GM19438 (cell line): ENCODE measurements at regions not wholly inside any gene's neighbourhood (a gene's known extent, or its start where the extent isn't known, plus 50 kb on each side); places are given as distances from the start of the nearest gene placed in this dataset.
"Not testable (repeated sequence)": the region's sequence is repeated elsewhere in the genome, so short reads cannot be mapped to it uniquely, and the experiment has no call there.

Source experiments
- ATAC-seq: cut with Tn5 transposase; IDR thresholded peaks from one replicate; pipeline ENCODE4 v1.9.1; 2021; ENCODE audit warnings: low read depth; ENCODE audit not compliant: unreplicated experiment

- no peak for ATAC-seq
Measured at GRCh38 chr13:58950911-58951310, 1212.8 kb downstream of the DIAPH3 start.

- peak; percentile 92 for ATAC-seq
Measured at GRCh38 chr13:58953638-58954037, 1210.1 kb downstream of the DIAPH3 start.

GRCh38 chr13:58955546-58956385, 1208.0 kb downstream of the DIAPH3 start:
- no peak for ATAC-seq

- not testable (repeated sequence) for ATAC-seq
Measured at GRCh38 chr13:58958097-58958496, 1205.6 kb downstream of the DIAPH3 start.

- no peak for ATAC-seq
Measured at GRCh38 chr13:58960888-58961287, 1202.8 kb downstream of the DIAPH3 start.

- ATAC-seq, result no peak
Measured at GRCh38 chr13:58963321-58963720, 1200.4 kb downstream of the DIAPH3 start.

GRCh38 chr13:58964048-58964447, 1199.7 kb downstream of the DIAPH3 start:
- no peak for ATAC-seq

- no peak for ATAC-seq
Measured at GRCh38 chr13:58977085-58977484, 1186.6 kb downstream of the DIAPH3 start.

GRCh38 chr13:58978331-58978730, 1185.4 kb downstream of the DIAPH3 start:
- ATAC-seq, result no peak

- no peak for ATAC-seq
Measured at GRCh38 chr13:58979851-58980250, 1183.9 kb downstream of the DIAPH3 start.

GRCh38 chr13:58985845-58986244, 1177.9 kb downstream of the DIAPH3 start:
- no peak for ATAC-seq

GRCh38 chr13:58989556-58989955, 1174.2 kb downstream of the DIAPH3 start:
- ATAC-seq, result no peak

GRCh38 chr13:58991826-58992477, 1171.8 kb downstream of the DIAPH3 start:
- ATAC-seq, result no peak

GRCh38 chr13:58992478-58993042, 1171.2 kb downstream of the DIAPH3 start:
- ATAC-seq, result no peak

- no peak for ATAC-seq
Measured at GRCh38 chr13:58994077-58994476, 1169.7 kb downstream of the DIAPH3 start.

- no peak for ATAC-seq
Measured at GRCh38 chr13:58994777-58995176, 1169.0 kb downstream of the DIAPH3 start.

GRCh38 chr13:58998716-58999115, 1165.0 kb downstream of the DIAPH3 start:
- ATAC-seq, result no peak

- no peak for ATAC-seq
Measured at GRCh38 chr13:58999851-59000250, 1163.9 kb downstream of the DIAPH3 start.

- ATAC-seq, result no peak
Measured at GRCh38 chr13:59000770-59001169, 1163.0 kb downstream of the DIAPH3 start.

GRCh38 chr13:59012731-59013130, 1151.0 kb downstream of the DIAPH3 start:
- ATAC-seq, result no peak

- ATAC-seq, result no peak
Measured at GRCh38 chr13:59016250-59016649, 1147.5 kb downstream of the DIAPH3 start.

GRCh38 chr13:59024434-59024833, 1139.3 kb downstream of the DIAPH3 start:
- ATAC-seq, result no peak
